Neural cell (in vitro differentiated cells): ENCODE measurements at regions not wholly inside any gene's neighbourhood (a gene's known extent, or its start where the extent isn't known, plus 50 kb on each side); places are given as distances from the start of the nearest gene placed in this dataset.

Experiments
- H2AFZ ChIP-seq: fragments of 200-600, 300-800 bp; sonication (generic), shearing (Covaris generic); 2 replicates; pipeline ENCODE4 v1.6.0; 2014; ENCODE audit warnings: low read depth, mild to moderate bottlenecking, antibody characterized with exemption, low read length, moderate library complexity
- H3F3A ChIP-seq: fragments of 200-600 bp; shearing (Covaris generic); 2 replicates; pipeline ENCODE4 v1.6.1; 2016; ENCODE audit warnings: mild to moderate bottlenecking, moderate library complexity, mixed read lengths, antibody characterized with exemption, low read length; ENCODE audit not compliant: insufficient read depth, poor library complexity, severe bottlenecking
- H3K27ac ChIP-seq: fragments of 200-600, 300-800 bp; sonication (generic), shearing (Covaris generic); 2 replicates; pipeline ENCODE4 v1.5.1; 2014; ENCODE audit warnings: mild to moderate bottlenecking, low read length, moderate library complexity
- H3K27me3 ChIP-seq: fragments of 300-800, 200-600 bp; sonication (generic), shearing (Covaris generic); 2 replicates; pipeline ENCODE4 v1.6.0; 2014; ENCODE audit warnings: mild to moderate bottlenecking, low read depth, low read length, moderate library complexity; ENCODE audit not compliant: insufficient read depth
- H3K36me3 ChIP-seq: fragments of 300-800, 200-600 bp; sonication (generic), shearing (Covaris generic); 2 replicates; pipeline ENCODE4 v1.5.1; 2014; ENCODE audit warnings: mild to moderate bottlenecking, antibody characterized with exemption, low read length, moderate library complexity; ENCODE audit not compliant: insufficient read depth
- H3K4me2 ChIP-seq: fragments of 300-800, 200-600 bp; sonication (generic), shearing (Covaris generic); 2 replicates; pipeline ENCODE4 v1.6.0; 2014; ENCODE audit warnings: mild to moderate bottlenecking, low read length
- H3K4me3 ChIP-seq: fragments of 300-800, 200-600 bp; sonication (generic), shearing (Covaris generic); 2 replicates; pipeline ENCODE4 v1.5.1; 2014; ENCODE audit warnings: mild to moderate bottlenecking, low read length, moderate library complexity
- H3K79me2 ChIP-seq: fragments of 200-600 bp; shearing (Covaris generic); replicated peaks from 2 replicates; pipeline ENCODE4 v1.6.0; 2014; ENCODE audit warnings: mild to moderate bottlenecking, low read length, moderate library complexity; ENCODE audit not compliant: insufficient read depth
- H3K9ac ChIP-seq: fragments of 300-800, 200-600 bp; sonication (generic), shearing (Covaris generic); 2 replicates; pipeline ENCODE4 v1.6.1; 2016; ENCODE audit warnings: mild to moderate bottlenecking, low read length, mixed read lengths
- H3K9me2 ChIP-seq: fragments of 200-600 bp; shearing (Covaris generic); 2 replicates; pipeline ENCODE4 v1.6.1; 2016; ENCODE audit warnings: mild to moderate bottlenecking, low read length, mixed read lengths; ENCODE audit not compliant: insufficient read depth
- H3K9me3 ChIP-seq: fragments of 200-600, 300-800 bp; sonication (generic), shearing (Covaris generic); 2 replicates; pipeline ENCODE4 v1.6.1; 2016; ENCODE audit warnings: mild to moderate bottlenecking, mixed run types, low read length, moderate library complexity, mixed read lengths
- H4K20me1 ChIP-seq: fragments of 200-600 bp; shearing (Covaris generic); 2 replicates; pipeline ENCODE4 v1.6.1; 2016; ENCODE audit warnings: mild to moderate bottlenecking, mixed run types; ENCODE audit not compliant: insufficient read depth
- CTCF ChIP-seq: fragments of 450-650 bp; IDR thresholded peaks from 2 replicates; pipeline ENCODE4 v1.5.1; 2014; ENCODE audit warnings: antibody characterized with exemption, mild to moderate bottlenecking, moderate library complexity; ENCODE audit not compliant: poor library complexity, severe bottlenecking
- EP300 ChIP-seq: fragments of 450-650 bp; conservative IDR thresholded peaks from 2 replicates; pipeline ENCODE4 v1.6.1; 2014; ENCODE audit warnings: antibody characterized with exemption, mild to moderate bottlenecking, moderate library complexity; ENCODE audit not compliant: poor library complexity, severe bottlenecking
- EZH2 ChIP-seq: fragments of 200-600, 300-800 bp; shearing (Covaris generic), sonication (generic); IDR thresholded peaks from 2 replicates; pipeline ENCODE4 v1.6.1; 2014; ENCODE audit warnings: antibody characterized with exemption, low read length, borderline replicate concordance, mild to moderate bottlenecking; ENCODE audit not compliant: insufficient read depth, poor library complexity, severe bottlenecking
- MXI1 ChIP-seq: fragments of 450-650 bp; conservative IDR thresholded peaks from 2 replicates; pipeline ENCODE4 v1.6.1; 2014; ENCODE audit warnings: antibody characterized with exemption, mild to moderate bottlenecking; ENCODE audit not compliant: poor library complexity, severe bottlenecking
- POLR2AphosphoS5 ChIP-seq: IDR thresholded peaks from 2 replicates; pipeline ENCODE4 v1.6.1; 2012
- RAD21 ChIP-seq: fragments of 450-650 bp; conservative IDR thresholded peaks from 2 replicates; pipeline ENCODE4 v1.6.1; 2014; ENCODE audit warnings: antibody characterized with exemption, mild to moderate bottlenecking, moderate library complexity
- REST ChIP-seq: IDR thresholded peaks from 2 replicates; pipeline ENCODE4 v1.6.1; 2012; ENCODE audit warnings: borderline replicate concordance
- SMC3 ChIP-seq: fragments of 450-650 bp; conservative IDR thresholded peaks from 2 replicates; pipeline ENCODE4 v1.6.1; 2014; ENCODE audit warnings: antibody characterized with exemption, mild to moderate bottlenecking, moderate library complexity; ENCODE audit not compliant: poor library complexity
- TAF1 ChIP-seq: IDR thresholded peaks from 2 replicates; pipeline ENCODE4 v1.6.1; 2012; ENCODE audit warnings: low read depth

GRCh38 chr4:100582146-100582545 is 64.3 kb upstream of the EMCN start:
- Histone ChIP-seq H3K27ac (no peak overlapping the region), H3K27me3 (no peaks in the 10 kb centered on the region), H3K36me3 (no peaks in the 10 kb centered on the region), H3K9ac (no peak overlapping the region), H3K4me2 (no peak overlapping the region), H3K9me2 (no peaks in the 10 kb centered on the region), H3K9me3 (no peaks in the 10 kb centered on the region), H3K79me2 (no peaks in the 10 kb centered on the region), H2AFZ (no peak overlapping the region), H3F3A (no peaks in the 10 kb centered on the region), H4K20me1 (no peaks in the 10 kb centered on the region), H3K4me3 (no peak overlapping the region)
- TF ChIP-seq EP300 (no peak), SMC3 (no peak), TAF1 (no peak), CTCF (no peak), EZH2 (no peak), REST (no peak), POLR2AphosphoS5 (no peak), MXI1 (no peak), RAD21 (no peak)

GRCh38 chr4:100581337-100581736 is 63.5 kb upstream of the EMCN start:
- no peak overlapping the region for H3K9ac ChIP-seq
- no peak overlapping the region for H3K4me3 ChIP-seq
- no peaks in the 10 kb centered on the region for H3K9me2 ChIP-seq
- no peak overlapping the region for H2AFZ ChIP-seq
- H3K79me2 ChIP-seq = no peaks in the 10 kb centered on the region
- TF ChIP-seq REST (no peak), RAD21 (no peak), EZH2 (no peak), EP300 (no peak), MXI1 (no peak), SMC3 (no peak), CTCF (no peak), TAF1 (no peak), POLR2AphosphoS5 (no peak)
- no peaks in the 10 kb centered on the region for H3F3A ChIP-seq
- no peak overlapping the region for H3K4me2 ChIP-seq
- no peaks in the 10 kb centered on the region for H3K36me3 ChIP-seq
- H3K9me3 ChIP-seq = no peaks in the 10 kb centered on the region
- no peaks in the 10 kb centered on the region for H3K27me3 ChIP-seq
- no peak overlapping the region for H3K27ac ChIP-seq
- no peaks in the 10 kb centered on the region for H4K20me1 ChIP-seq
